ENCODE measurements at regions not wholly inside any gene's neighbourhood (a gene's known extent, or its start where the extent isn't known, plus 50 kb on each side); places are given as distances from the start of the nearest gene placed in this dataset.
"Not testable (repeated sequence)": the region's sequence is repeated elsewhere in the genome, so short reads cannot be mapped to it uniquely, and the experiment has no call there.

DNA sequence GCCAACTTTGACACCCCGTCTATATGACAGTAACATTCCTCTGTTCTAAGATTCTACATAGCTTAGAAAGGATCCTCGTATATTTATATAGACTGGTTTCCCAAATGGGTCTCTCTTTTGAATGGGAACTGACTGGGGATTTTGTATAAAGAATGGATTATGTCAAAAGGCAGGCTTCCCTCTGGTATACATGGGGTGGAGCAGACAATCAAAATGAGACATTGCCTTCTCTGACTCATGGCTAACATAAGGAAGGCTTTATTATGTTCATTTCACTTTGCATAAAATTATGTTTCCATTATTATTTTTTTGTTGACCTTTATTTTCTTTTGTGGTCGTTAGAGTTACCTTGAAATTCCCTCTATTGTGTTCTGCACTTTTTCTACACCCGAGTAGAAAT lies 211.1 kb downstream of the ALG10B start:
- H3K4me1 Mint-ChIP-seq, result no peaks in the 10 kb centered on the region
- H3K27ac Mint-ChIP-seq, result no peak overlapping the region
- no peaks in the 10 kb centered on the region for H3K36me3 Mint-ChIP-seq (ENCODE audit: low read depth)
- H3K4me3 Mint-ChIP-seq, result no peak overlapping the region
- H3K27me3 Mint-ChIP-seq (ENCODE audit: low read depth), result no peaks in the 10 kb centered on the region
- TF ChIP-seq, protein P1, sequence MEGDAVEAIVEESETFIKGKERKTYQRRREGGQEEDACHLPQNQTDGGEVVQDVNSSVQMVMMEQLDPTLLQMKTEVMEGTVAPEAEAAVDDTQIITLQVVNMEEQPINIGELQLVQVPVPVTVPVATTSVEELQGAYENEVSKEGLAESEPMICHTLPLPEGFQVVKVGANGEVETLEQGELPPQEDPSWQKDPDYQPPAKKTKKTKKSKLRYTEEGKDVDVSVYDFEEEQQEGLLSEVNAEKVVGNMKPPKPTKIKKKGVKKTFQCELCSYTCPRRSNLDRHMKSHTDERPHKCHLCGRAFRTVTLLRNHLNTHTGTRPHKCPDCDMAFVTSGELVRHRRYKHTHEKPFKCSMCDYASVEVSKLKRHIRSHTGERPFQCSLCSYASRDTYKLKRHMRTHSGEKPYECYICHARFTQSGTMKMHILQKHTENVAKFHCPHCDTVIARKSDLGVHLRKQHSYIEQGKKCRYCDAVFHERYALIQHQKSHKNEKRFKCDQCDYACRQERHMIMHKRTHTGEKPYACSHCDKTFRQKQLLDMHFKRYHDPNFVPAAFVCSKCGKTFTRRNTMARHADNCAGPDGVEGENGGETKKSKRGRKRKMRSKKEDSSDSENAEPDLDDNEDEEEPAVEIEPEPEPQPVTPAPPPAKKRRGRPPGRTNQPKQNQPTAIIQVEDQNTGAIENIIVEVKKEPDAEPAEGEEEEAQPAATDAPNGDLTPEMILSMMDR (IDR thresholded peaks at IDR 0.05; ENCODE audit: unreplicated experiment in 3 of 3), result no peak
- no peaks in the 10 kb centered on the region for H3K9me3 Mint-ChIP-seq

DNA sequence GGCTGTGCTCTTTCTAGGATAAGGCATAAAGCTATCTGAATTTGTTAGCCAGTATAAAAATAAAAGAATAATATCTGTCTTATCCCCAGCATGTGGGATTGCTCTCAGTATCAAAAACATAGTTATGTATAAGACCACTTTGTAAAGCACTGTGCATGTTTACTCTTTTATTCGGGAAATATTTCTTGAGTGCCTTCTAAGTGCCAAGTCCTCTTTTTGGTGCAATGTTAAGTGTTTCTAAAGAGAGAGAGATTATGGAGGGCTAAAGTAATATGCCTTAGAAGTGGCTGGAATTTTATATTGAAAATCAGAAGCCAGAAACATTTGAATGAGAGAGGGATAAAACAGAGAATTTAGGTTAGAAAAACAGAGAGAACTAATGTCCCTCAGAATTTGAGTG lies 212.0 kb downstream of the ALG10B start:
- Mint-ChIP-seq H3K27ac (no peak overlapping the region), H3K4me1 (no peaks in the 10 kb centered on the region), H3K27me3 (ENCODE audit: low read depth) (no peaks in the 10 kb centered on the region), H3K36me3 (ENCODE audit: low read depth) (no peaks in the 10 kb centered on the region), H3K4me3 (no peak overlapping the region), H3K9me3 (no peaks in the 10 kb centered on the region)
- TF ChIP-seq, protein P1 (IDR thresholded peaks at IDR 0.05; ENCODE audit: unreplicated experiment in 3 of 3), result no peak

DNA sequence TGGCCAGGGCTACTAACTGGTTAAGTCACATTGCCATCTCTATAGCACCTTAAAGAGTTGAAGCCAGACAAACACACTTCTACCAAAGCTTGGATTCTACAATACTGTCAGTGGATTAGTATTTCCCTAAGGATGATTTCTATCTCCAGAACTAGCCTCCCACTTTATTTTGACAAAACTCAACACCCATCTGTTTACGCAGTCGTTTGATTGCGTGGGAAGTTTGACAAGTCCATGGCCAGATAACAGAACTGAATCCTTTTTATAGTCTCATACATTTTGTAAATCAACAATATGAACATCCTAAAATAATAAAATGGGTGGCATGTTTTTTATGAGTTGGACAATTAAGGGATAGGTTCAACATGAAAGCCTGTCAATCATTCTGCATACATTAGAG lies 212.7 kb downstream of the ALG10B start:
- H3K27ac Mint-ChIP-seq; H3K4me3 Mint-ChIP-seq; H3K27me3 Mint-ChIP-seq (ENCODE audit: low read depth); H3K9me3 Mint-ChIP-seq; H3K36me3 Mint-ChIP-seq (ENCODE audit: low read depth); H3K4me1 Mint-ChIP-seq: not testable (repeated sequence)

DNA sequence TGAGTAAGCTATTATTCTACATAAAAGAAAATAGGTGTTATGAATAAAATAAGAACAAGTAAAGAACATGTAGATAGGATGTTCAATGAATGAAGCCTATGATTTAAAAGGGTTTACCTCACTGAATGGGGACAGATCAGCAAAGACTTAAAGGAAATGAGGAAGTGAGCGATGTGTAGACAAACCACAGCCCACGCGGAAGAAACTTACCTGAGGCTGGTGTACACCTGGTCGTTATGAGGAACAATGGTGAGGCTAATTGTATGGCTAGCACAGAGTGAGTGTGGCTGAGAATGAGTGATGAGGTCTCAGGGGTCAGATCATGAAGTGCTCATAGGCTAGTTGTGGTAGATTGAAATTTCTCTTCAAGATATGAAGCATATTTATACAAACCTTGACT lies 221.7 kb downstream of the ALG10B start:
- Mint-ChIP-seq H3K4me1 (peaks cover 24% of the 10 kb centered on the region), H3K9me3 (no peaks in the 10 kb centered on the region), H3K4me3 (no peak overlapping the region), H3K27me3 (ENCODE audit: low read depth) (no peaks in the 10 kb centered on the region), H3K36me3 (ENCODE audit: low read depth) (no peaks in the 10 kb centered on the region), H3K27ac (no peak overlapping the region)
- TF ChIP-seq, protein P1 (IDR thresholded peaks at IDR 0.05; ENCODE audit: unreplicated experiment in 3 of 3), result no peak

DNA sequence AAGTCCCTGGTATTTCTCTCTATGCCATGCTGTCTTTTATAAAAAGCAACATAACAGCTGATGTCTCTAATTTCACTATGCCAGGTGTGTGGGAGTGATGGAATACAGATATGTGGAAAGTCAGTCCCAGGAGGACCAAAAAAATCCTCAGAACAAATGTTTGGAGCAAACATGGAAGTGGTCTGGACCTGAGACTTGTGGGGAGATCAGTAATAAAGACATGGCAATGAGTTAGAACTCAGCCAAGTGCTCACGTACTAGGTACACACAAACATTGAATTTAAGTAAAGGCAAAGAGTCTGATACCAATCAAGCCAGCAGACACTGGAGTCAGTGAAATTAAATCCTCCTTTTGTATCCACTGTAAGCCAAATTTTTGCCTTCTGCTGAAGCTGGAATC lies 223.6 kb downstream of the ALG10B start:
- Mint-ChIP-seq H3K36me3 (ENCODE audit: low read depth) (no peaks in the 10 kb centered on the region), H3K4me1 (peaks cover 24% of the 10 kb centered on the region), H3K27ac (peak overlapping the region in 1 of 3 experiments; percentile 5), H3K27me3 (ENCODE audit: low read depth) (no peaks in the 10 kb centered on the region), H3K9me3 (no peaks in the 10 kb centered on the region), H3K4me3 (no peak overlapping the region)
- TF ChIP-seq, protein P1 (IDR thresholded peaks at IDR 0.05; ENCODE audit: unreplicated experiment in 3 of 3), result no peak

DNA sequence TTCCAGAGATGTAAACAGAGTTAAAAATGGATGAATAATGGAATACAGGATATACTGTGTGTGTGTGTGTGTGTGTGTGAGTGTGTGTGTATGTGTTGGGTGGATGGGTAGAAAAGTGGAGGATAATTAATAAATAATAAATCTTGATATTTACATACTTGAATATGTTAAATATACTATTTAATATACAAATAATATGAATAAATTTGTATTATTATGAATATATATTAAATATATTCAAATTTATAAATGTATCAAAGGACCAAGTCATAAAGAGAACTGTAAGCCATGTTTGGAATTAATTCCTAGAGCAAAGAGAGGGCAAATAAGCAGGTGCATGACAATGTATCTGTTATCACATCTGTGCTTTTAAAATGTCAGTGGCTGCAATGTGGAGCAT lies 225.3 kb downstream of the ALG10B start:
- Mint-ChIP-seq H3K27ac (no peak overlapping the region), H3K9me3 (no peaks in the 10 kb centered on the region), H3K4me3 (no peak overlapping the region), H3K27me3 (ENCODE audit: low read depth) (no peaks in the 10 kb centered on the region), H3K4me1 (peaks cover 24% of the 10 kb centered on the region), H3K36me3 (ENCODE audit: low read depth) (no peaks in the 10 kb centered on the region)
- TF ChIP-seq, protein P1 (IDR thresholded peaks at IDR 0.05; ENCODE audit: unreplicated experiment in 3 of 3), result no peak
